ENCODE measurements at regions not wholly inside any gene's neighbourhood (a gene's known extent, or its start where the extent isn't known, plus 50 kb on each side); places are given as distances from the start of the nearest gene placed in this dataset.

DNA sequence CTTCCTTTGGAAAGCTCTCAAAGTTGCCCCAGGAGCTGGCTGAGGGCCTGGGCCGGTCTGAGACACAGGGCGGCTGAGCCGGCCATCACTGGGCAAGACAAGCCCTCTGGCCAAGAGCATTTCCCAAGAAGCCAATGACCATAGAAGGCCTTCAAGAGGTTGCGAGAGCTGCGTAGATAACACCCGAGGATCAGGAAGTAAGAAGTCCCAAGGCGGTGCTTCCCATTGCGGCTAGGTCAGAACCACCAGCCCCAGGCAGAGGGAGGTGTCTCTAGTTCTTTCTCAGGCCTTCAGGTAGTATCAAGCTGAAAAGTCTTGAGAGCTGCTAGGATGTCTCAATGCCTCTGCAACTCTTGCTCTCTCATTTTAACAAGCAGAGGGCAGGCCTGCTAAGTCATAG is 54.0 kb upstream of the C5orf58 start:
- no peak for TF ChIP-seq EZH2 (IDR thresholded peaks at IDR 0.05)
- TF ChIP-seq SP1 (IDR thresholded peaks at IDR 0.05; ENCODE audit: low read depth) = no peak

Measured in HCT116 (cell line).